ENCODE measurements at regions not wholly inside any gene's neighbourhood (a gene's known extent, or its start where the extent isn't known, plus 50 kb on each side); places are given as distances from the start of the nearest gene placed in this dataset.

- Histone ChIP-seq H3K27ac (no peak overlapping the region), H3K27me3 (ENCODE audit: insufficient read depth, low read depth, severe bottlenecking) (no peaks in the 10 kb centered on the region)
- no peak for DNase-seq
Measured at GRCh38 chr3:187999821-188000220, 154.1 kb upstream of the LPP start.

GRCh38 chr3:188000361-188000861, 153.5 kb upstream of the LPP start:
- H3K27ac ChIP-seq = no peak overlapping the region
- no peak for DNase-seq
- H3K9me3 ChIP-seq (ENCODE audit: severe bottlenecking) = no peaks in the 10 kb centered on the region
- H3K4me3 ChIP-seq (ENCODE audit: low read depth, low read length) = no peak overlapping the region
- TF ChIP-seq CTCF (IDR thresholded peaks at IDR 0.05; ENCODE audit: low read depth, low read length) = no peak
- H3K36me3 ChIP-seq = no peaks in the 10 kb centered on the region
- H3K27me3 ChIP-seq (ENCODE audit: insufficient read depth, low read depth, severe bottlenecking) = no peaks in the 10 kb centered on the region

More at GRCh38 chr3:187999821-188000220, 154.1 kb upstream of the LPP start:
- no peak overlapping the region for H3K4me3 ChIP-seq (ENCODE audit: low read depth, low read length)
- TF ChIP-seq CTCF (IDR thresholded peaks at IDR 0.05; ENCODE audit: low read depth, low read length) = no peak
- H3K9me3 ChIP-seq (ENCODE audit: severe bottlenecking) = no peaks in the 10 kb centered on the region
- no peaks in the 10 kb centered on the region for H3K36me3 ChIP-seq

GRCh38 chr3:188001093-188001492, 152.9 kb upstream of the LPP start:
- H3K4me3 ChIP-seq (ENCODE audit: low read depth, low read length) = no peak overlapping the region
- no peaks in the 10 kb centered on the region for H3K9me3 ChIP-seq (ENCODE audit: severe bottlenecking)

GRCh38 chr3:188001926-188002325, 152.0 kb upstream of the LPP start:
- Histone ChIP-seq H3K27me3 (ENCODE audit: insufficient read depth, low read depth, severe bottlenecking) (no peaks in the 10 kb centered on the region), H3K36me3 (no peaks in the 10 kb centered on the region), H3K9me3 (ENCODE audit: severe bottlenecking) (no peaks in the 10 kb centered on the region), H3K27ac (no peak overlapping the region), H3K4me3 (ENCODE audit: low read depth, low read length) (no peak overlapping the region)
- DNase-seq = no peak
- no peak for TF ChIP-seq CTCF (IDR thresholded peaks at IDR 0.05; ENCODE audit: low read depth, low read length)

More at GRCh38 chr3:188001093-188001492, 152.9 kb upstream of the LPP start:
- TF ChIP-seq CTCF (IDR thresholded peaks at IDR 0.05; ENCODE audit: low read depth, low read length) = no peak
- no peak overlapping the region for H3K27ac ChIP-seq
- no peak for DNase-seq
- no peaks in the 10 kb centered on the region for H3K36me3 ChIP-seq
- no peaks in the 10 kb centered on the region for H3K27me3 ChIP-seq (ENCODE audit: insufficient read depth, low read depth, severe bottlenecking)

GRCh38 chr3:188002626-188003138, 151.3 kb upstream of the LPP start:
- no peak overlapping the region for H3K4me3 ChIP-seq (ENCODE audit: low read depth, low read length)
- no peaks in the 10 kb centered on the region for H3K27me3 ChIP-seq (ENCODE audit: insufficient read depth, low read depth, severe bottlenecking)
- DNase-seq = no peak
- H3K9me3 ChIP-seq (ENCODE audit: severe bottlenecking) = no peaks in the 10 kb centered on the region
- no peaks in the 10 kb centered on the region for H3K36me3 ChIP-seq
- H3K27ac ChIP-seq = no peak overlapping the region
- no peak for TF ChIP-seq CTCF (IDR thresholded peaks at IDR 0.05; ENCODE audit: low read depth, low read length)

All from WERI-Rb-1 (cell line).